SH-SY5Y (cell line): ENCODE measurements at regions not wholly inside any gene's neighbourhood (a gene's known extent, or its start where the extent isn't known, plus 50 kb on each side); places are given as distances from the start of the nearest gene placed in this dataset.

Source experiments
- GATA2 ChIP-seq: IDR thresholded peaks from 2 replicates; pipeline ENCODE4 v1.6.1; 2011; ENCODE audit warnings: mild to moderate bottlenecking, low read depth, low read length
- GATA3 ChIP-seq: IDR thresholded peaks from 2 replicates; pipeline ENCODE4 v1.6.1; 2011; ENCODE audit warnings: low read depth, mild to moderate bottlenecking, low read length, moderate library complexity

DNA sequence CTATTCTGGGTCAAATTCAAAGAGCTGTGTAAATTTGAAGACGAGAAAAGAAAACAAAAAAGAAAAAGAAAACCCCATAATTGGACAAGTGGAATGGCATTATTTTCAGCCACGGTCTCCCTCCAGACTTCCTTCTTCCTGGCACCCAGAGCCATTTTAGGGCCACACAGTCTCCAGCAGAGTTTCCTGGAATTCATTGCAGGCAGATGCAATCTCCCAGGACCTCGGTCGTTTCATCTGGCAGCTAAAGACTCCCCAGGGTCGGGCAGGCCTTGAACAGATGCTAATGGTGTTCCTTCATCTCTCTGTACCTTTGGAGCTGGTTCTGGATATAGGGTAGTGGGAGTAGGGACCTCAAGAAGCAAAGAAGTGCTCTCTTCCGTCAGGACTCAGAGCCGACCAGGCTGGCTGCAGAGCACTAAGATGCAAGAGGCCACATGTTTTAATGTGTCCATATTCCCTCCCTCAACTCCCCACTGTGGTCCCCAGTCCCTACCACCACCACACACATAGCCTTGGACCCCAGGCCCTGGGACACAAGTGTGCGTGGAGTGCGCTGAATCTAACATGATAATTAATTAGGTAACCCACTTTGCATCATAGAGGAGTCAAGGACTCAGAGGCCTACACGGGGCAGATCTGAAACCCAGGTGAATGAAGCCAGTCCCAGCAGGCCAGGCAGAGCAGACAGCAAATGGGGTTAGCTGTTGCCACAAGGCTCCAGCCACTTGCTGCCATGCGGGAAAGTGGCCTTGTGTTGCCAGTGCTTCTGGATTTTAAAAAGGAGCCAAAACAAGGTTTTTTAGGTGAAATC lies 109.3 kb upstream of the ATL2 start:
- no peak for TF ChIP-seq GATA2
- TF ChIP-seq GATA3, result no peak
